Activated CD4-positive, alpha-beta T cell treated with anti-CD3 and anti-CD28 coated beads for 36 hours (primary cell): ENCODE measurements at regions not wholly inside any gene's neighbourhood (a gene's known extent, or its start where the extent isn't known, plus 50 kb on each side); places are given as distances from the start of the nearest gene placed in this dataset.
"Not testable (repeated sequence)": the region's sequence is repeated elsewhere in the genome, so short reads cannot be mapped to it uniquely, and the experiment has no call there.

Source experiments
- ATAC-seq: fragments of 200-7000 bp; cut with Tn5 transposase; one replicate; pipeline ENCODE4 v1.10.0; 2021; ENCODE audit warnings: mild to moderate bottlenecking, moderate library complexity
- CTCF ChIA-PET: fragments of 350-600 bp; sonication (Branson Sonifier 250); formaldehyde crosslinking; loops from one replicate; lab custom pipeline; 2021; ENCODE audit warnings: antibody characterized with exemption; lab: Charles Lee
- POLR2A ChIA-PET: fragments of 350-600 bp; sonication (Branson Sonifier 250); formaldehyde crosslinking; loops from one replicate; lab custom pipeline; 2021; ENCODE audit warnings: antibody characterized with exemption, inconsistent platforms; lab: Charles Lee
- DNase-seq: peaks from one replicate; pipeline ENCODE4 v3.0.0-alpha.2; 2020
- H3K27ac Mint-ChIP-seq: one replicate; pipeline ENCODE4 v1.8.0; 2021; ENCODE audit warnings: mixed read lengths
- H3K27me3 Mint-ChIP-seq: one replicate; pipeline ENCODE4 v1.8.0; 2021; ENCODE audit warnings: mixed read lengths
- H3K36me3 Mint-ChIP-seq: one replicate; pipeline ENCODE4 v1.8.0; 2021; ENCODE audit warnings: low read depth, mixed read lengths
- H3K4me1 Mint-ChIP-seq: one replicate; pipeline ENCODE4 v1.8.0; 2021; ENCODE audit warnings: mixed read lengths
- H3K4me3 Mint-ChIP-seq: one replicate; pipeline ENCODE4 v1.8.0; 2021; ENCODE audit warnings: mild to moderate bottlenecking, moderate library complexity, mixed read lengths
- H3K9me3 Mint-ChIP-seq: one replicate; pipeline ENCODE4 v1.8.0; 2021; ENCODE audit warnings: low read depth, mixed read lengths
- intact Hi-C, 2 experiments: fragments of 100-400 bp; cut with DNase I in 1 of 2; cut with micrococcal nuclease in 1 of 2; formaldehyde crosslinking; loops; one replicate each; pipeline versions ENCODE4 v1.14.2 to v1.15.1; 2022 to 2024; cut with DNase I, micrococcal nuclease

DNA sequence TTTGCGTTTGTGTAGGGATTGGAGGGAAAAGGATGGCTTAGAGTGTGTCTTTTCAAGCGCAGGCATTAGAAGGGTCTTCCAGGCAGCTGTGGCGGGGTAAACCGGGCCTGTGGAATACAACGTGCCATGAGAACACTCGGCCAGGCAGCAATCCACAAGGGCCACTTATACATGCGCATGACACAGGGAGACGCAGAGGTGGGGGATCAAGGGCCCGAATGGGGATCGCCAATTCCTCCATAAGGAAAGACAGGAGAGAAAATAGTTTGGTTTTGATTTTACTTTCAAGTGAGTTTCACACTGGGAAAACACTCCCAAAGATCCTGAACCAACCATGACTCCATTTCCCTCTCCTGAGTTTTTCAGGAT, 71.6 kb downstream of the SPRING1 start:
- intact Hi-C loops, result no loop called here
- Mint-ChIP-seq H3K9me3 (no peaks in the 10 kb centered on the region), H3K4me1 (no peaks in the 10 kb centered on the region), H3K27ac (no peak overlapping the region), H3K27me3 (no peaks in the 10 kb centered on the region), H3K4me3 (no peak overlapping the region), H3K36me3 (no peaks in the 10 kb centered on the region)
- no peak for ATAC-seq
- ChIA-PET CTCF (no interaction called here), POLR2A (no interaction called here)
- DNase-seq, result no peak

- Mint-ChIP-seq H3K4me1 (no peaks in the 10 kb centered on the region), H3K36me3 (no peaks in the 10 kb centered on the region), H3K9me3 (no peaks in the 10 kb centered on the region), H3K27ac (no peak overlapping the region), H3K4me3 (no peak overlapping the region), H3K27me3 (no peaks in the 10 kb centered on the region)
- DNase-seq (no peak), ATAC-seq (no peak)
- POLR2A ChIA-PET, result no interaction called here
- intact Hi-C loops, result no loop called here
- CTCF ChIA-PET, result no interaction called here
Measured at GRCh38 chr12:116665666-116666304, 72.1 kb downstream of the SPRING1 start.

DNA sequence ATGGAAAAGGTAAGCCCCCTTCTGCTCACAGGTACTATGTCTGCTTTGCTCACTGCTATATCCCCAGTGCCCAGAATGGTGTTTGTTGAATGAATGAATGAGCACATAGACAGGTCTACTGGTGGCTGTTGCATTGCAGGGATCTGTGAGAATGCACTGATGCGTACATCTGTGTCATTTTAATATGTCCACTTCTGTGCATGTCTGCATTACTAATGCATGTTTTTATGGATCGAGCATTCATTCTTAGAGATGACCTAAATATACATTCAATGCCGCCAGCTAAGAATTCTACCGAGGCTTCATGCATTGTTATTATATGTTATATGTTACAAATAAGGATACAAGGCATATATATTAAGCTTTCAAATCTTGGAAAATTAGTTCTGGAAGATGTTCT, 73.8 kb downstream of the SPRING1 start:
- no peaks in the 10 kb centered on the region for H3K36me3 Mint-ChIP-seq
- H3K27me3 Mint-ChIP-seq, result no peaks in the 10 kb centered on the region
- CTCF ChIA-PET, result no interaction called here
- ATAC-seq, result no peak
- no peak for DNase-seq
- POLR2A ChIA-PET, result no interaction called here
- H3K4me3 Mint-ChIP-seq, result no peak overlapping the region
- no peaks in the 10 kb centered on the region for H3K9me3 Mint-ChIP-seq
- no peaks in the 10 kb centered on the region for H3K4me1 Mint-ChIP-seq
- intact Hi-C loops, result no loop called here
- H3K27ac Mint-ChIP-seq, result no peak overlapping the region

GRCh38 chr12:116662612-116663144, 75.2 kb downstream of the SPRING1 start:
- H3K9me3 Mint-ChIP-seq, result no peaks in the 10 kb centered on the region
- peaks cover 3% of the 10 kb centered on the region for H3K4me1 Mint-ChIP-seq
- intact Hi-C loops, result no loop called here
- ChIA-PET CTCF (no interaction called here), POLR2A (no interaction called here)
- no peak for ATAC-seq
- H3K4me3 Mint-ChIP-seq, result no peak overlapping the region
- no peak overlapping the region for H3K27ac Mint-ChIP-seq
- DNase-seq, result no peak
- no peaks in the 10 kb centered on the region for H3K27me3 Mint-ChIP-seq
- H3K36me3 Mint-ChIP-seq, result no peaks in the 10 kb centered on the region

- Mint-ChIP-seq H3K4me1 (peaks cover 3% of the 10 kb centered on the region), H3K27ac (no peak overlapping the region), H3K27me3 (peaks cover 2% of the 10 kb centered on the region), H3K36me3 (no peaks in the 10 kb centered on the region), H3K9me3 (no peaks in the 10 kb centered on the region), H3K4me3 (no peak overlapping the region)
- CTCF ChIA-PET, result no interaction called here
- no peak for DNase-seq
- no peak for ATAC-seq
- intact Hi-C loops, result no loop called here
- POLR2A ChIA-PET, result no interaction called here
Measured at GRCh38 chr12:116661341-116661740, 76.5 kb downstream of the SPRING1 start.

DNA sequence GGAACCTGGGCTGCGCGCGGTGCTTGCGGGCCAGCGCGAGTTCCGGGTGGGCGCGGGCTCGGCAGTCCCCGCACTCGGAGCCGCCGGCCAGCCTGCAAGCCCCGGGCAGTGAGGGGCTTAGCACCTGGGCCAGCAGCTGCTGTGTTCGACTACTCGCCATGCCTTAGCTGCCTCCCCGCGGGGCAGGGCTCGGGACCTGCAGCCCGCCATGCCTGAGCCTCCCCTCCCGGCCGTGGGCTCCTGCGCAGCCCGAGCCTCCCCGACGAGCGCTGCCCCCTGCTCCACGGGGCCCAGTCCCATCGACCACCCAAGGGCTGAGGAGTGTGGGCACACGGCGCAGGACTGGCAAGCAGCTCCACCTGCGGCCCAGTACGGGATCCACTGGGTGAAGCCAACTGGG, 77.1 kb downstream of the SPRING1 start:
- ATAC-seq, POLR2A ChIA-PET, H3K27me3 Mint-ChIP-seq, H3K4me3 Mint-ChIP-seq, intact Hi-C loops, H3K27ac Mint-ChIP-seq, H3K9me3 Mint-ChIP-seq, H3K36me3 Mint-ChIP-seq, DNase-seq, H3K4me1 Mint-ChIP-seq, CTCF ChIA-PET: not testable (repeated sequence)

DNA sequence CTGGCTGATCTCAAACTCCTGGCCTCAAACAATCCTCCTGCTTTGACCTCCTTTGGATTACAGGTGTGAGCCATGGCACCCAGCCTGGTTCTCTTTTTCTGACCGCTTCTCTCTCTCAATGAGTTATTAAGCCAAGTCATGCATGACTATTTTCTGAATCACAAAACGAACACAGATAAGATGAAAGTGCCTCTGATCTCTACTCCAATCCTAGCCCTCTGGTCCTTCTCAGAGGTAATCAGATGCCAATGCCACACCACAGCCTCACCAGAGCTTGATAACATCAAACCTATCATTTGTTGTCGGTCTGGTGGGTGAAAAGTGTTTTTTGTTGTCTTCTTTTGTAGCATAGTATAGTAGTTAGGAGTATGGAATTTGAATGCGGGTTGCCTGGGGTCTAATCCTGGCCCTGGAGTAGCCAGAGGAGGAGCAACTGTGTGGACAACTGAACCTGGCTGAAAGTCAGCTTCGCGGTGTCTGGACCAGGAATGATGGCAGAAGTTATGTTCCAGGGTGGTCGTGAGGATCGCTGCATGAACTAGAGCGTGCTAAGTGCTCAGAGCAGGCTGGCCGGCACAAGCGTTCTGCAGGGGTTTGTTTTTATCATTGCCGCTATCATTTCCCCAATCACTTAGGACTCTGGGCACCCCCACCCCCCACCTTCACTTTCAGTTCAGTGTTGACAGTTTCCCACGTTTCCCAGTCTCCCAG, 77.9 kb downstream of the SPRING1 start:
- no peaks in the 10 kb centered on the region for H3K36me3 Mint-ChIP-seq
- CTCF ChIA-PET, result no interaction called here
- ATAC-seq, result no peak
- POLR2A ChIA-PET, result no interaction called here
- peaks cover 2% of the 10 kb centered on the region for H3K27me3 Mint-ChIP-seq
- H3K4me1 Mint-ChIP-seq, result peaks cover 3% of the 10 kb centered on the region
- intact Hi-C loops, result no loop called here
- H3K4me3 Mint-ChIP-seq, result no peak overlapping the region
- no peak for DNase-seq
- H3K9me3 Mint-ChIP-seq, result no peaks in the 10 kb centered on the region
- no peak overlapping the region for H3K27ac Mint-ChIP-seq

- intact Hi-C loops, result no loop called here
- POLR2A ChIA-PET, result no interaction called here
- peaks cover 3% of the 10 kb centered on the region for H3K4me1 Mint-ChIP-seq
- H3K36me3 Mint-ChIP-seq, result no peaks in the 10 kb centered on the region
- peaks cover 2% of the 10 kb centered on the region for H3K9me3 Mint-ChIP-seq
- CTCF ChIA-PET, result interaction anchor here (0.7 kb wide), 2 partner anchors 214 to 530 kb away, joined by 3 read pairs; no protein-coding TSS in a partner anchor
- H3K4me3 Mint-ChIP-seq, result no peak overlapping the region
- peaks cover 2% of the 10 kb centered on the region for H3K27me3 Mint-ChIP-seq
- no peak for DNase-seq
- ATAC-seq, result no peak
- no peak overlapping the region for H3K27ac Mint-ChIP-seq
Measured at GRCh38 chr12:116657921-116658495, 79.9 kb downstream of the SPRING1 start.

DNA sequence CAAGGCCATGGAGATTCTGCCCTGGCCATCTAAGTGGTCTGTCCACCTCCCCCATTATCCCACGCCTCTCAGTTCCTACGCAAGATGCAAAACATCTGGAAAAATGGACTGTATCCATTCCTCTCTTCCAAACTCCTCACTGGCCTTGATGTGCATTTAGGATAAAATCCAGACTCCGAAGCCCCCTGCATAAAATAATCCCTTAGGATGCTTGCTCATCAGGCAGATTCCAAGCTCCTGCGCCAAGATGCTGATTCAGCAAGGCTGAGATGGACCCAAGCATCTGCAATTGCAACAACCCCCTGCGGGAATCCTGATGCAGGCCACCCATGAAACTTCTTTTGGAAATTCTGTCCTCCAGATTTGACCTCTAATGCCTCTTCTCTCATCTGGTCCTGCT, 81.6 kb downstream of the SPRING1 start:
- Mint-ChIP-seq H3K27ac (no peak overlapping the region), H3K4me3 (no peak overlapping the region), H3K27me3 (peaks cover 2% of the 10 kb centered on the region), H3K9me3 (peaks cover 5% of the 10 kb centered on the region), H3K4me1 (peaks cover 3% of the 10 kb centered on the region), H3K36me3 (no peaks in the 10 kb centered on the region)
- no peak for DNase-seq
- CTCF ChIA-PET, result no interaction called here
- no peak for ATAC-seq
- POLR2A ChIA-PET, result no interaction called here
- intact Hi-C loops, result no loop called here

DNA sequence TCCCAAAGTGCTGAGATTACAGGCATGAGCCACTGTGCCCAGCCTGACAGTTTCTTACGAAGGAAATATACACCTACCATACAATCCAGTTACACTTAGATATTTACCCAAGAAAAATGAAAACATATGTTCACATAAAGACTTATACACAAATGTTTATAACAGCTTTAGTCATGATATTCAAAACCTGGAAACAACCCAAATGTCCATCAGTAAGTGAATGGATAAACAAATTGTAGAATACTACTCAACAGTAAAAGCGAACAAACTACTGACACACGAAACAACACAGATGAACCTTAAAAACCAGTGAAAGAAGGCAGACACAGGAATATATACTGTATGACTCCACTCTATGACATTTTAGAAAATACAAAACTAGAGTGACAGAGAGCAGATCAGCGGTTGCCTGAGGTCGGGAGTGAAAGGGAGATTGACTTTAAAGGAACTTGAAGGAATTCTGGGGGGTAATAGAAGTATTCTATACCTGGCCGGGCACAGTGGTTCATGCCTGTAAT, 83.6 kb downstream of the SPRING1 start:
- no peak for ATAC-seq
- ChIA-PET CTCF (no interaction called here), POLR2A (no interaction called here)
- peaks cover 5% of the 10 kb centered on the region for H3K9me3 Mint-ChIP-seq
- no peak overlapping the region for H3K4me3 Mint-ChIP-seq
- no peak for DNase-seq
- no peak overlapping the region for H3K27ac Mint-ChIP-seq
- intact Hi-C loops, result no loop called here
- H3K36me3 Mint-ChIP-seq, result no peaks in the 10 kb centered on the region
- peaks cover 5% of the 10 kb centered on the region for H3K4me1 Mint-ChIP-seq
- H3K27me3 Mint-ChIP-seq, result peaks cover 2% of the 10 kb centered on the region

DNA sequence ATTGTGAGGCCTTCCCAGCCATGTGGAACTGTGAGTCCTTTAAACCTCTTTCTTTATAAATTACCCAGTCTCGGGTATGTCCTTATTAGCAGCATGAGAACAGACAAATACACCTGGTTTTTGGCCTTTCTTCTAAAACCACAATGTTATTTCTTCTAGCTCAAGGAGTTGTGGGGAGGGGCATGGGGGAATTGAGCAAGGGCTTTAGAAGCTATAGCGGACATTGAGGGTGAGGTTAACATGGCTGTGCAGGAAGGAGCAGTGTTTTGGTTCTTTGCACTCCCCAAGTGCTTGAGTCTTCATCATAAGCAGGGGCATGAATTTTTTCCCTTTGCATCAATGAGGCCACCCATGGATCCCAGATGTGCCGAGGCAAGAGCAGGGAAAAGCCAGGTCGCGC, 86.8 kb downstream of the SPRING1 start:
- ATAC-seq (no peak), DNase-seq (no peak)
- ChIA-PET POLR2A (no interaction called here), CTCF (interaction anchor here (1.0 kb wide), 1 partner anchor 15 kb away, joined by 7 read pairs; no protein-coding TSS in a partner anchor)
- Mint-ChIP-seq H3K4me1 (peaks cover 2% of the 10 kb centered on the region), H3K36me3 (no peaks in the 10 kb centered on the region), H3K4me3 (no peak overlapping the region), H3K27me3 (peaks cover 2% of the 10 kb centered on the region), H3K27ac (no peak overlapping the region), H3K9me3 (peaks cover 5% of the 10 kb centered on the region)
- intact Hi-C loops, result no loop called here
